ENCODE measurements at regions not wholly inside any gene's neighbourhood (a gene's known extent, or its start where the extent isn't known, plus 50 kb on each side); places are given as distances from the start of the nearest gene placed in this dataset.

DNA sequence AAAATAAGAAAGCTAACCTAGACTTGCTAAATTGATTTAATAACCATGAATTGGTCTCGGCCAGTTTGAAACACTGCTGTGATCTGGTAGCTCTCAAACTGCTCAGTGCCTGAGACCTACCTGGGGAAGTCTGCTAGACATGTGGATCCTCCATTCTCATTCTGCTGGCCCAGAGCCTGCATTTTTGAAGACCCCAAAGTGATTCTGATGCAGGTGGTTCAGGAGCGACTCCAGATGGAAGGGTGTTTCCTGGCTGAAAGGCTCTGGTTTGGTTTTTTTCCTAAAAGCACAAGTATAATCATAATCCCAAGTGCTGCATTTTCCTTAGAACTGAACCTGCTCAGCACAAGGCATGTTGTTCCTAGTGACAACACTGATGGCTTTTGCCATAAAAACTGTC is 159.5 kb downstream of the ZNF664 start:
- no peak overlapping the region for H4K8ac ChIP-seq (replicated peaks; ENCODE audit: insufficient read length, low read depth, low read length)
- H3K79me2 ChIP-seq (ENCODE audit: insufficient read depth, low read length) = no peaks in the 10 kb centered on the region
- H4K91ac ChIP-seq (ENCODE audit: insufficient read length, low read depth, low read length) = no peak overlapping the region
- no peaks in the 10 kb centered on the region for H3K79me1 ChIP-seq (ENCODE audit: insufficient read depth, low read depth, low read length, poor library complexity, severe bottlenecking)
- Mint-ChIP-seq H3K4me1 (peaks cover 36 to 40% of the 10 kb centered on the region in 2 experiments), H3K9me3 (peaks cover 9 to 13% of the 10 kb centered on the region in 2 experiments), H3K27me3 (ENCODE audit: low read depth) (no peaks in the 10 kb centered on the region), H3K4me3 (no peak overlapping the region), H3K27ac (no peak overlapping the region; a peak in 1 of 7 replicates), H3K36me3 (ENCODE audit: insufficient read depth in 1 of 3, low read depth in 3 of 3) (peaks cover 6 to 8% (median 7%) of the 10 kb centered on the region in 3 experiments; a peak in 6 of 7 replicates)
- H2BK15ac ChIP-seq (ENCODE audit: low read depth, low read length) = no peak overlapping the region
- H4K20me1 ChIP-seq (ENCODE audit: control insufficient read depth, insufficient read depth, insufficient read length) = no peaks in the 10 kb centered on the region
- no peak for DNase-seq
- peak overlapping the region; percentile 1; the same call in 1 of the 2 replicates for H3K14ac ChIP-seq (ENCODE audit: insufficient read depth, low read length)
- H3K27me3 ChIP-seq (ENCODE audit: insufficient read depth, low read length) = no peaks in the 10 kb centered on the region
- no peaks in the 10 kb centered on the region for H3K9me3 ChIP-seq (ENCODE audit: control insufficient read depth, low read depth, low read length)
- WGBS (ENCODE audit: extremely low coverage, insufficient read length, low lambda C conversion rate) = no CpG with 5 or more reads among the region's 2 CpGs
- no peak overlapping the region for H2BK12ac ChIP-seq (ENCODE audit: insufficient read length, low read depth, low read length)
- TF ChIP-seq, protein P1, sequence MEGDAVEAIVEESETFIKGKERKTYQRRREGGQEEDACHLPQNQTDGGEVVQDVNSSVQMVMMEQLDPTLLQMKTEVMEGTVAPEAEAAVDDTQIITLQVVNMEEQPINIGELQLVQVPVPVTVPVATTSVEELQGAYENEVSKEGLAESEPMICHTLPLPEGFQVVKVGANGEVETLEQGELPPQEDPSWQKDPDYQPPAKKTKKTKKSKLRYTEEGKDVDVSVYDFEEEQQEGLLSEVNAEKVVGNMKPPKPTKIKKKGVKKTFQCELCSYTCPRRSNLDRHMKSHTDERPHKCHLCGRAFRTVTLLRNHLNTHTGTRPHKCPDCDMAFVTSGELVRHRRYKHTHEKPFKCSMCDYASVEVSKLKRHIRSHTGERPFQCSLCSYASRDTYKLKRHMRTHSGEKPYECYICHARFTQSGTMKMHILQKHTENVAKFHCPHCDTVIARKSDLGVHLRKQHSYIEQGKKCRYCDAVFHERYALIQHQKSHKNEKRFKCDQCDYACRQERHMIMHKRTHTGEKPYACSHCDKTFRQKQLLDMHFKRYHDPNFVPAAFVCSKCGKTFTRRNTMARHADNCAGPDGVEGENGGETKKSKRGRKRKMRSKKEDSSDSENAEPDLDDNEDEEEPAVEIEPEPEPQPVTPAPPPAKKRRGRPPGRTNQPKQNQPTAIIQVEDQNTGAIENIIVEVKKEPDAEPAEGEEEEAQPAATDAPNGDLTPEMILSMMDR (conservative IDR thresholded peaks at IDR 0.05) = no peak
- no peak overlapping the region for H3K9ac ChIP-seq (ENCODE audit: extremely low read depth, insufficient read length, low read length)
- no peak overlapping the region for H3K23ac ChIP-seq (ENCODE audit: insufficient read length, low read depth, low read length)
- no peak overlapping the region for H3K56ac ChIP-seq (ENCODE audit: insufficient read length, low read depth, low read length)
- H2BK20ac ChIP-seq (ENCODE audit: low read depth, low read length, poor library complexity, severe bottlenecking) = no peak overlapping the region
- no peak overlapping the region for H3K4me2 ChIP-seq (ENCODE audit: insufficient read depth, insufficient read length, low read length)
- no peak overlapping the region for H4K5ac ChIP-seq (ENCODE audit: insufficient read length, low read depth, low read length)
- no peak overlapping the region for H3K27ac ChIP-seq (ENCODE audit: insufficient read length, low read depth, low read length)
- H2BK120ac ChIP-seq (ENCODE audit: low read depth, low read length, poor library complexity, severe bottlenecking) = no peak overlapping the region
- H2BK5ac ChIP-seq (ENCODE audit: insufficient read length, low read length) = no peak overlapping the region
- H2AK5ac ChIP-seq (ENCODE audit: insufficient read length, low read length) = no peak overlapping the region
- H3K23me2 ChIP-seq (ENCODE audit: insufficient read length, low read depth, low read length, poor library complexity, severe bottlenecking) = no peaks in the 10 kb centered on the region
- H3K4me1 ChIP-seq (ENCODE audit: insufficient read depth, low read length) = peaks cover 4% of the 10 kb centered on the region; the same call in 1 of the 2 replicates
- H3K18ac ChIP-seq (ENCODE audit: insufficient read length, low read depth, low read length) = no peak overlapping the region
- H2AFZ ChIP-seq (ENCODE audit: low read length) = no peak overlapping the region
- no peak overlapping the region for H3T11ph ChIP-seq (ENCODE audit: low read length)
- no peak overlapping the region for H3K4ac ChIP-seq (ENCODE audit: low read depth, low read length)

All from H9 (cell line).